ENCODE measurements at regions not wholly inside any gene's neighbourhood (a gene's known extent, or its start where the extent isn't known, plus 50 kb on each side); places are given as distances from the start of the nearest gene placed in this dataset.

GRCh38 chr20:12371990-12372389, 454.3 kb downstream of the BTBD3 start:
- POLR2A ChIA-PET: no interaction called here
- Histone ChIP-seq H3K4me1 (ENCODE audit: control extremely low read depth in 1 of 4, control insufficient read depth in 4 of 4, insufficient read depth in 4 of 4, low read length in 3 of 4) (no peaks in the 10 kb centered on the region), H3K27me3 (replicated peaks in 2 of 5; ENCODE audit: control insufficient read depth in 4 of 5, insufficient read depth in 5 of 5, low read length in 4 of 5) (no peaks in the 10 kb centered on the region), H3K36me3 (ENCODE audit: control insufficient read depth in 4 of 4, insufficient read depth in 4 of 4, low read length in 3 of 4) (no peaks in the 10 kb centered on the region), H3K27ac (ENCODE audit: insufficient read depth in 1 of 2, low read depth in 1 of 2, low read length in 2 of 2, poor library complexity in 1 of 2, severe bottlenecking in 2 of 2) (no peak overlapping the region), H3K4me3 (ENCODE audit: control insufficient read depth in 1 of 7, extremely low read depth in 1 of 7, insufficient read depth in 4 of 7, low read depth in 2 of 7, low read length in 6 of 7) (no peak overlapping the region), H3K9me3 (ENCODE audit: control extremely low read depth in 1 of 5, control insufficient read depth in 4 of 5, insufficient read depth in 2 of 5, low read depth in 1 of 5, low read length in 4 of 5) (no peaks in the 10 kb centered on the region)
- WGBS (ENCODE audit: insufficient coverage): no CpG with 5 or more reads among the region's 1 CpG
- no peak for DNase-seq
- CTCF ChIA-PET: no interaction called here

- no peaks in the 10 kb centered on the region for H3K4me1 ChIP-seq (ENCODE audit: control extremely low read depth in 1 of 4, control insufficient read depth in 4 of 4, insufficient read depth in 4 of 4, low read length in 3 of 4)
- H3K4me3 ChIP-seq (ENCODE audit: control insufficient read depth in 1 of 7, extremely low read depth in 1 of 7, insufficient read depth in 4 of 7, low read depth in 2 of 7, low read length in 6 of 7): no peak overlapping the region
- no peaks in the 10 kb centered on the region for H3K27me3 ChIP-seq (replicated peaks in 2 of 5; ENCODE audit: control insufficient read depth in 4 of 5, insufficient read depth in 5 of 5, low read length in 4 of 5)
- ChIA-PET POLR2A (no interaction called here), CTCF (interaction anchor here (1.8 kb wide), 1 partner anchor 696 kb away, joined by 4 read pairs; no protein-coding TSS in a partner anchor)
- H3K36me3 ChIP-seq (ENCODE audit: control insufficient read depth in 4 of 4, insufficient read depth in 4 of 4, low read length in 3 of 4): no peaks in the 10 kb centered on the region
- no peak overlapping the region for H3K27ac ChIP-seq (ENCODE audit: insufficient read depth in 1 of 2, low read depth in 1 of 2, low read length in 2 of 2, poor library complexity in 1 of 2, severe bottlenecking in 2 of 2)
- H3K9me3 ChIP-seq (ENCODE audit: control extremely low read depth in 1 of 5, control insufficient read depth in 4 of 5, insufficient read depth in 2 of 5, low read depth in 1 of 5, low read length in 4 of 5): no peaks in the 10 kb centered on the region
- WGBS (ENCODE audit: insufficient coverage): 100% methylated on average over 1 of the region's 1 CpG
- DNase-seq: no peak
Observed at GRCh38 chr20:12372557-12372956, 454.9 kb downstream of the BTBD3 start.

- ChIA-PET CTCF (no interaction called here), POLR2A (no interaction called here)
- H3K9me3 ChIP-seq (ENCODE audit: control extremely low read depth in 1 of 5, control insufficient read depth in 4 of 5, insufficient read depth in 2 of 5, low read depth in 1 of 5, low read length in 4 of 5): no peaks in the 10 kb centered on the region
- no peaks in the 10 kb centered on the region for H3K4me1 ChIP-seq (ENCODE audit: control extremely low read depth in 1 of 4, control insufficient read depth in 4 of 4, insufficient read depth in 4 of 4, low read length in 3 of 4)
- H3K27me3 ChIP-seq (replicated peaks in 2 of 5; ENCODE audit: control insufficient read depth in 4 of 5, insufficient read depth in 5 of 5, low read length in 4 of 5): no peaks in the 10 kb centered on the region
- no peak overlapping the region for H3K27ac ChIP-seq (ENCODE audit: insufficient read depth in 1 of 2, low read depth in 1 of 2, low read length in 2 of 2, poor library complexity in 1 of 2, severe bottlenecking in 2 of 2)
- no peak for DNase-seq
- no peaks in the 10 kb centered on the region for H3K36me3 ChIP-seq (ENCODE audit: control insufficient read depth in 4 of 4, insufficient read depth in 4 of 4, low read length in 3 of 4)
- no peak overlapping the region for H3K4me3 ChIP-seq (ENCODE audit: control insufficient read depth in 1 of 7, extremely low read depth in 1 of 7, insufficient read depth in 4 of 7, low read depth in 2 of 7, low read length in 6 of 7)
Observed at GRCh38 chr20:12375967-12376366, 458.3 kb downstream of the BTBD3 start.

- Histone ChIP-seq H3K4me3 (ENCODE audit: control insufficient read depth in 1 of 7, extremely low read depth in 1 of 7, insufficient read depth in 4 of 7, low read depth in 2 of 7, low read length in 6 of 7) (no peak overlapping the region), H3K9me3 (ENCODE audit: control extremely low read depth in 1 of 5, control insufficient read depth in 4 of 5, insufficient read depth in 2 of 5, low read depth in 1 of 5, low read length in 4 of 5) (no peaks in the 10 kb centered on the region), H3K36me3 (ENCODE audit: control insufficient read depth in 4 of 4, insufficient read depth in 4 of 4, low read length in 3 of 4) (no peaks in the 10 kb centered on the region), H3K27me3 (replicated peaks in 2 of 5; ENCODE audit: control insufficient read depth in 4 of 5, insufficient read depth in 5 of 5, low read length in 4 of 5) (peaks cover 0 to 2% (median 0%) of the 10 kb centered on the region in 5 experiments), H3K4me1 (ENCODE audit: control extremely low read depth in 1 of 4, control insufficient read depth in 4 of 4, insufficient read depth in 4 of 4, low read length in 3 of 4) (no peaks in the 10 kb centered on the region), H3K27ac (ENCODE audit: insufficient read depth in 1 of 2, low read depth in 1 of 2, low read length in 2 of 2, poor library complexity in 1 of 2, severe bottlenecking in 2 of 2) (no peak overlapping the region)
- ChIA-PET CTCF (no interaction called here), POLR2A (no interaction called here)
- no CpG with 5 or more reads among the region's 1 CpG for WGBS (ENCODE audit: insufficient coverage)
- no peak for DNase-seq
Observed at GRCh38 chr20:12383821-12384220, 466.1 kb downstream of the BTBD3 start.

- Histone ChIP-seq H3K27ac (ENCODE audit: insufficient read depth in 1 of 2, low read depth in 1 of 2, low read length in 2 of 2, poor library complexity in 1 of 2, severe bottlenecking in 2 of 2) (no peak overlapping the region), H3K4me1 (ENCODE audit: control extremely low read depth in 1 of 4, control insufficient read depth in 4 of 4, insufficient read depth in 4 of 4, low read length in 3 of 4) (no peaks in the 10 kb centered on the region), H3K9me3 (ENCODE audit: control extremely low read depth in 1 of 5, control insufficient read depth in 4 of 5, insufficient read depth in 2 of 5, low read depth in 1 of 5, low read length in 4 of 5) (no peaks in the 10 kb centered on the region), H3K4me3 (ENCODE audit: control insufficient read depth in 1 of 7, extremely low read depth in 1 of 7, insufficient read depth in 4 of 7, low read depth in 2 of 7, low read length in 6 of 7) (no peak overlapping the region), H3K27me3 (replicated peaks in 2 of 5; ENCODE audit: control insufficient read depth in 4 of 5, insufficient read depth in 5 of 5, low read length in 4 of 5) (peaks cover 0 to 2% (median 0%) of the 10 kb centered on the region in 5 experiments), H3K36me3 (ENCODE audit: control insufficient read depth in 4 of 4, insufficient read depth in 4 of 4, low read length in 3 of 4) (no peaks in the 10 kb centered on the region)
- no peak for DNase-seq
- POLR2A ChIA-PET: no interaction called here
- 52% methylated on average over 2 of the region's 3 CpGs for WGBS (ENCODE audit: insufficient coverage)
- CTCF ChIA-PET: no interaction called here
Observed at GRCh38 chr20:12386821-12387220, 469.1 kb downstream of the BTBD3 start.

GRCh38 chr20:12391099-12391498, 473.4 kb downstream of the BTBD3 start:
- 100% methylated on average over 1 of the region's 1 CpG for WGBS (ENCODE audit: insufficient coverage)
- peaks cover 0 to 2% (median 0%) of the 10 kb centered on the region in 5 experiments for H3K27me3 ChIP-seq (replicated peaks in 2 of 5; ENCODE audit: control insufficient read depth in 4 of 5, insufficient read depth in 5 of 5, low read length in 4 of 5)
- CTCF ChIA-PET: no interaction called here

GRCh38 chr20:12394786-12395185, 477.1 kb downstream of the BTBD3 start:
- WGBS (ENCODE audit: insufficient coverage): 100% methylated on average over 1 of the region's 4 CpGs
- POLR2A ChIA-PET: no interaction called here
- DNase-seq: no peak

More at GRCh38 chr20:12391099-12391498, 473.4 kb downstream of the BTBD3 start:
- Histone ChIP-seq H3K36me3 (ENCODE audit: control insufficient read depth in 4 of 4, insufficient read depth in 4 of 4, low read length in 3 of 4) (no peaks in the 10 kb centered on the region), H3K4me3 (ENCODE audit: control insufficient read depth in 1 of 7, extremely low read depth in 1 of 7, insufficient read depth in 4 of 7, low read depth in 2 of 7, low read length in 6 of 7) (no peak overlapping the region), H3K4me1 (ENCODE audit: control extremely low read depth in 1 of 4, control insufficient read depth in 4 of 4, insufficient read depth in 4 of 4, low read length in 3 of 4) (no peaks in the 10 kb centered on the region), H3K27ac (ENCODE audit: insufficient read depth in 1 of 2, low read depth in 1 of 2, low read length in 2 of 2, poor library complexity in 1 of 2, severe bottlenecking in 2 of 2) (no peak overlapping the region), H3K9me3 (ENCODE audit: control extremely low read depth in 1 of 5, control insufficient read depth in 4 of 5, insufficient read depth in 2 of 5, low read depth in 1 of 5, low read length in 4 of 5) (no peaks in the 10 kb centered on the region)
- DNase-seq: no peak
- POLR2A ChIA-PET: no interaction called here

More at GRCh38 chr20:12394786-12395185, 477.1 kb downstream of the BTBD3 start:
- Histone ChIP-seq H3K4me3 (ENCODE audit: control insufficient read depth in 1 of 7, extremely low read depth in 1 of 7, insufficient read depth in 4 of 7, low read depth in 2 of 7, low read length in 6 of 7) (no peak overlapping the region), H3K27ac (ENCODE audit: insufficient read depth in 1 of 2, low read depth in 1 of 2, low read length in 2 of 2, poor library complexity in 1 of 2, severe bottlenecking in 2 of 2) (no peak overlapping the region), H3K36me3 (ENCODE audit: control insufficient read depth in 4 of 4, insufficient read depth in 4 of 4, low read length in 3 of 4) (no peaks in the 10 kb centered on the region), H3K27me3 (replicated peaks in 2 of 5; ENCODE audit: control insufficient read depth in 4 of 5, insufficient read depth in 5 of 5, low read length in 4 of 5) (no peaks in the 10 kb centered on the region), H3K4me1 (ENCODE audit: control extremely low read depth in 1 of 4, control insufficient read depth in 4 of 4, insufficient read depth in 4 of 4, low read length in 3 of 4) (no peaks in the 10 kb centered on the region), H3K9me3 (ENCODE audit: control extremely low read depth in 1 of 5, control insufficient read depth in 4 of 5, insufficient read depth in 2 of 5, low read depth in 1 of 5, low read length in 4 of 5) (no peaks in the 10 kb centered on the region)
- CTCF ChIA-PET: no interaction called here
